ENCODE measurements at regions not wholly inside any gene's neighbourhood (a gene's known extent, or its start where the extent isn't known, plus 50 kb on each side); places are given as distances from the start of the nearest gene placed in this dataset.
"Not testable (repeated sequence)": the region's sequence is repeated elsewhere in the genome, so short reads cannot be mapped to it uniquely, and the experiment has no call there.

DNA sequence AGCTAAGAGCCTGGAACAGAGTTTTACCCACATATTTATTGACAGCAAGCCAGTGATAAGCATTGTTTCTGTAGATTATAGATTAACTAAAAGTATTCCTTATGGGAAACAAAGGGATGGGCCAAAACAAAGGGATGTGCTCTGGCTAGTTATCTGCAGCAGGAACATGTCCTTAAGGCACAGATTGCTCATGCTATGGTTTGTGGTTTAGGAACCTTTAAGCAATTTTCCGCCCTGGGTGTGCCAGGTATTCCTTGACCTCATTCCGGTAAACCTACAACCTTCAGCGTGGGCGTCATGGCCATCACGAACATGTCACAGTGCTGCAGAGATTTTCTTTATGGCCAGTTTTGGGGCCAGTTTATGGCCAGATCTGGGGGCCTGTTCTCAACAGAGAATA is 153.4 kb upstream of the FSIP2 start:
- TF ChIP-seq, protein P1, sequence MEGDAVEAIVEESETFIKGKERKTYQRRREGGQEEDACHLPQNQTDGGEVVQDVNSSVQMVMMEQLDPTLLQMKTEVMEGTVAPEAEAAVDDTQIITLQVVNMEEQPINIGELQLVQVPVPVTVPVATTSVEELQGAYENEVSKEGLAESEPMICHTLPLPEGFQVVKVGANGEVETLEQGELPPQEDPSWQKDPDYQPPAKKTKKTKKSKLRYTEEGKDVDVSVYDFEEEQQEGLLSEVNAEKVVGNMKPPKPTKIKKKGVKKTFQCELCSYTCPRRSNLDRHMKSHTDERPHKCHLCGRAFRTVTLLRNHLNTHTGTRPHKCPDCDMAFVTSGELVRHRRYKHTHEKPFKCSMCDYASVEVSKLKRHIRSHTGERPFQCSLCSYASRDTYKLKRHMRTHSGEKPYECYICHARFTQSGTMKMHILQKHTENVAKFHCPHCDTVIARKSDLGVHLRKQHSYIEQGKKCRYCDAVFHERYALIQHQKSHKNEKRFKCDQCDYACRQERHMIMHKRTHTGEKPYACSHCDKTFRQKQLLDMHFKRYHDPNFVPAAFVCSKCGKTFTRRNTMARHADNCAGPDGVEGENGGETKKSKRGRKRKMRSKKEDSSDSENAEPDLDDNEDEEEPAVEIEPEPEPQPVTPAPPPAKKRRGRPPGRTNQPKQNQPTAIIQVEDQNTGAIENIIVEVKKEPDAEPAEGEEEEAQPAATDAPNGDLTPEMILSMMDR (IDR thresholded peaks at IDR 0.05), result not testable (repeated sequence)
- TF ChIP-seq POLR2A (IDR thresholded peaks at IDR 0.05); POLR2AphosphoS5 (IDR thresholded peaks at IDR 0.05; ENCODE audit: insufficient read depth in 1 of 2, low read depth in 1 of 2): not testable (repeated sequence)

Data from vagina (tissue), 2 donors.